K562 (cell line): ENCODE measurements at regions not wholly inside any gene's neighbourhood (a gene's known extent, or its start where the extent isn't known, plus 50 kb on each side); places are given as distances from the start of the nearest gene placed in this dataset.

Source experiments
- ATAC-seq: fragments of 200-7000 bp; cut with Tn5 transposase; 3 replicates; pipeline ENCODE4 v1.9.1; 2020; ENCODE audit warnings: moderate library complexity
- BruUV-seq: library from RNA; stranded (reverse); fragments of 400-500 nt; replicated peaks from 2 replicates; lab custom pipeline; 2021; lab: Mats Ljungman, UMichigan
- CTCF ChIA-PET: fragments of 300-600 bp; formaldehyde crosslinking; extraction: SDS; loops from one replicate; lab custom pipeline; 2021; ENCODE audit warnings: low intra/inter-chr PET ratio; lab: Yijun Ruan, JAX
- POLR2A ChIA-PET: fragments of 300-600, 350-650 bp; sonication (Branson Sonifier 250); formaldehyde crosslinking; extraction: SDS; loops from one replicate; lab custom pipeline; 2021; ENCODE audit warnings: antibody characterized with exemption, inconsistent platforms; lab: Yijun Ruan, JAX
- DNase-seq, 4 experiments: peaks; one replicate each; pipeline versions ENCODE4 v3.0.0 to v3.0.0-alpha.2; 2011 to 2018; ENCODE audit warnings: low spot score in 3 of 4, mixed read lengths in 3 of 4; ENCODE audit errors: extremely low read depth in 1 of 4
- FAIRE-seq: peaks from 2 replicates; lab custom pipeline; 2011; peaks lifted over from hg19 to GRCh38; lab: Jason Lieb, UNC
- H2AFZ ChIP-seq: 2 replicates; pipeline ENCODE4 v1.6.0; 2011; ENCODE audit warnings: low read depth, low read length, control low read depth, inconsistent platforms
- H3K27ac ChIP-seq: fragments of 200-600 bp; 3 replicates; pipeline ENCODE4 v1.8.0; 2011; ENCODE audit warnings: low read depth, mild to moderate bottlenecking, control low read depth, inconsistent platforms, low read length, moderate library complexity, mixed read lengths; ENCODE audit errors: extremely low read depth
- H3K27me3 ChIP-seq, 2 experiments: fragments of 300-600 bp in 1 of 2; 2 replicates in 1 of 2; 3 replicates in 1 of 2; pipeline versions ENCODE4 v1.6.0 to v1.8.0; 2011; ENCODE audit warnings: inconsistent platforms in 2 of 2, low read length in 2 of 2, mild to moderate bottlenecking in 1 of 2, mixed read lengths in 1 of 2, moderate library complexity in 1 of 2; ENCODE audit not compliant: control insufficient read depth in 2 of 2, insufficient read depth in 2 of 2
- H3K36me3 ChIP-seq: fragments of 300-600 bp; 3 replicates; pipeline ENCODE4 v1.8.0; 2011; ENCODE audit warnings: mild to moderate bottlenecking, low read length, inconsistent platforms; ENCODE audit not compliant: control insufficient read depth, insufficient read depth
- H3K4me1 ChIP-seq, 2 experiments: fragments of 200-600 bp in 1 of 2; replicated peaks in 1 of 2; 2 replicates in 1 of 2; 3 replicates in 1 of 2; pipeline versions ENCODE4 v1.5.1 to v1.8.0; 2011; ENCODE audit warnings: inconsistent platforms in 2 of 2, low read length in 2 of 2, mild to moderate bottlenecking in 1 of 2, mixed read lengths in 1 of 2, moderate library complexity in 1 of 2; ENCODE audit not compliant: control insufficient read depth in 2 of 2, insufficient read depth in 2 of 2
- H3K4me2 ChIP-seq: 2 replicates; pipeline ENCODE4 v1.6.1; 2011; ENCODE audit warnings: low read length, control low read depth, inconsistent platforms, mixed read lengths; ENCODE audit not compliant: insufficient read depth
- H3K4me3 ChIP-seq: fragments of 200-600 bp; sonication (generic), shearing (Covaris generic); 2 replicates; pipeline ENCODE4 v1.5.1; 2016; ENCODE audit warnings: control low read depth, inconsistent platforms
- H3K79me2 ChIP-seq: fragments of 200-600 bp; 3 replicates; pipeline ENCODE4 v1.8.0; 2011; ENCODE audit warnings: low read length, inconsistent platforms; ENCODE audit not compliant: control insufficient read depth, insufficient read depth
- H3K9ac ChIP-seq, 2 experiments: 2 replicates each; pipeline versions ENCODE4 v1.6.0 to v1.6.1; 2011; ENCODE audit warnings: low read depth in 2 of 2, low read length in 2 of 2, control low read depth in 1 of 2, inconsistent platforms in 1 of 2, mild to moderate bottlenecking in 1 of 2, mixed read lengths in 1 of 2; ENCODE audit not compliant: insufficient read depth in 1 of 2
- H3K9me1 ChIP-seq: one replicate; pipeline ENCODE4 v1.6.0; 2011; ENCODE audit warnings: inconsistent platforms, mild to moderate bottlenecking, low read length, moderate library complexity; ENCODE audit not compliant: control insufficient read depth, insufficient read depth
- H3K9me3 ChIP-seq: replicated peaks from 2 replicates; pipeline ENCODE4 v1.5.1; 2011; ENCODE audit warnings: low read depth, low read length, inconsistent platforms; ENCODE audit not compliant: control insufficient read depth, insufficient read depth
- H4K20me1 ChIP-seq: replicated peaks from 2 replicates; pipeline ENCODE4 v1.6.1; 2011; ENCODE audit warnings: low read length, inconsistent platforms, mixed read lengths; ENCODE audit not compliant: control insufficient read depth, insufficient read depth
- EWSR1 ChIP-seq: fragments of 450-650 bp; IDR thresholded peaks from 2 replicates; pipeline ENCODE4 v1.6.1; 2018; ENCODE audit warnings: borderline replicate concordance, mild to moderate bottlenecking, low read depth, moderate library complexity; ENCODE audit not compliant: partially characterized antibody
- PHB2 ChIP-seq: fragments of 450-650 bp; IDR thresholded peaks from 2 replicates; pipeline ENCODE4 v1.6.1; 2017; ENCODE audit warnings: low read depth
- POLR2A ChIP-seq: fragments of 450-650 bp; conservative IDR thresholded peaks from 2 replicates; pipeline ENCODE4 v1.6.1; 2016
- TEAD4 ChIP-seq, 2 experiments: sonication (generic) in 1 of 2; formaldehyde crosslinking in 1 of 2; IDR thresholded peaks; 2 replicates each; pipeline versions ENCODE4 v1.6.1 to v1.8.0; 2012 to 2022; ENCODE audit warnings: borderline replicate concordance in 1 of 2, inconsistent platforms in 1 of 2, low read length in 1 of 2, mild to moderate bottlenecking in 1 of 2, missing genetic modification reagents in 1 of 2
- ZBTB26 ChIP-seq: fragments of 450-650 bp; formaldehyde crosslinking; IDR thresholded peaks from 2 replicates; pipeline ENCODE4 v1.4.0; 2022; ENCODE audit warnings: missing genetic modification characterization
- ZNF551 ChIP-seq: fragments of 250-450 bp; sonication (Bioruptor Pico); IDR thresholded peaks from 2 replicates; pipeline ENCODE4 v1.5.0; 2021; ENCODE audit warnings: mild to moderate bottlenecking, moderate library complexity
- ZNF644 ChIP-seq: fragments of 200-800 bp; sonication (Bioruptor generic); IDR thresholded peaks from 2 replicates; pipeline ENCODE4 v1.6.1; 2016; ENCODE audit warnings: low read depth, missing genetic modification characterization, missing compliant biosample characterization
- WGBS: fragments of 100-300 bp; shearing (Covaris generic); methylation state at CpG from one replicate; pipeline ENCODE4 v1.1.6; 2016; ENCODE audit warnings: low coverage, mixed read lengths; ENCODE audit not compliant: insufficient coverage; ENCODE audit errors: missing lambda C conversion rate; 5-methylcytosine and 5-hydroxymethylcytosine counted together
- in situ Hi-C: fragments of 300-500 bp; cut with MboI; formaldehyde crosslinking; loops from 4 replicates; pipeline ENCODE4 v1.15.0; 2018; ENCODE audit warnings: inconsistent platforms, mixed read lengths
- intact Hi-C: fragments of 100-400 bp; cut with micrococcal nuclease; formaldehyde crosslinking; loops from 2 replicates; pipeline ENCODE4 v1.14.2; 2022
- TF ChIP-seq, protein P1 (sequence below), 2 experiments: fragments of 450-650 bp; IDR thresholded peaks; 2 replicates each; pipeline ENCODE4 v1.6.1; 2016; ENCODE audit warnings: mild to moderate bottlenecking in 2 of 2, borderline replicate concordance in 1 of 2, low read depth in 1 of 2, moderate library complexity in 1 of 2
- TF ChIP-seq, protein P2 (sequence below): fragments of 250-450 bp; sonication (Bioruptor Pico); IDR thresholded peaks from 2 replicates; pipeline ENCODE4 v1.4.0; 2020; ENCODE audit warnings: mild to moderate bottlenecking, moderate library complexity, borderline replicate concordance

- TF ChIP-seq, protein P1, sequence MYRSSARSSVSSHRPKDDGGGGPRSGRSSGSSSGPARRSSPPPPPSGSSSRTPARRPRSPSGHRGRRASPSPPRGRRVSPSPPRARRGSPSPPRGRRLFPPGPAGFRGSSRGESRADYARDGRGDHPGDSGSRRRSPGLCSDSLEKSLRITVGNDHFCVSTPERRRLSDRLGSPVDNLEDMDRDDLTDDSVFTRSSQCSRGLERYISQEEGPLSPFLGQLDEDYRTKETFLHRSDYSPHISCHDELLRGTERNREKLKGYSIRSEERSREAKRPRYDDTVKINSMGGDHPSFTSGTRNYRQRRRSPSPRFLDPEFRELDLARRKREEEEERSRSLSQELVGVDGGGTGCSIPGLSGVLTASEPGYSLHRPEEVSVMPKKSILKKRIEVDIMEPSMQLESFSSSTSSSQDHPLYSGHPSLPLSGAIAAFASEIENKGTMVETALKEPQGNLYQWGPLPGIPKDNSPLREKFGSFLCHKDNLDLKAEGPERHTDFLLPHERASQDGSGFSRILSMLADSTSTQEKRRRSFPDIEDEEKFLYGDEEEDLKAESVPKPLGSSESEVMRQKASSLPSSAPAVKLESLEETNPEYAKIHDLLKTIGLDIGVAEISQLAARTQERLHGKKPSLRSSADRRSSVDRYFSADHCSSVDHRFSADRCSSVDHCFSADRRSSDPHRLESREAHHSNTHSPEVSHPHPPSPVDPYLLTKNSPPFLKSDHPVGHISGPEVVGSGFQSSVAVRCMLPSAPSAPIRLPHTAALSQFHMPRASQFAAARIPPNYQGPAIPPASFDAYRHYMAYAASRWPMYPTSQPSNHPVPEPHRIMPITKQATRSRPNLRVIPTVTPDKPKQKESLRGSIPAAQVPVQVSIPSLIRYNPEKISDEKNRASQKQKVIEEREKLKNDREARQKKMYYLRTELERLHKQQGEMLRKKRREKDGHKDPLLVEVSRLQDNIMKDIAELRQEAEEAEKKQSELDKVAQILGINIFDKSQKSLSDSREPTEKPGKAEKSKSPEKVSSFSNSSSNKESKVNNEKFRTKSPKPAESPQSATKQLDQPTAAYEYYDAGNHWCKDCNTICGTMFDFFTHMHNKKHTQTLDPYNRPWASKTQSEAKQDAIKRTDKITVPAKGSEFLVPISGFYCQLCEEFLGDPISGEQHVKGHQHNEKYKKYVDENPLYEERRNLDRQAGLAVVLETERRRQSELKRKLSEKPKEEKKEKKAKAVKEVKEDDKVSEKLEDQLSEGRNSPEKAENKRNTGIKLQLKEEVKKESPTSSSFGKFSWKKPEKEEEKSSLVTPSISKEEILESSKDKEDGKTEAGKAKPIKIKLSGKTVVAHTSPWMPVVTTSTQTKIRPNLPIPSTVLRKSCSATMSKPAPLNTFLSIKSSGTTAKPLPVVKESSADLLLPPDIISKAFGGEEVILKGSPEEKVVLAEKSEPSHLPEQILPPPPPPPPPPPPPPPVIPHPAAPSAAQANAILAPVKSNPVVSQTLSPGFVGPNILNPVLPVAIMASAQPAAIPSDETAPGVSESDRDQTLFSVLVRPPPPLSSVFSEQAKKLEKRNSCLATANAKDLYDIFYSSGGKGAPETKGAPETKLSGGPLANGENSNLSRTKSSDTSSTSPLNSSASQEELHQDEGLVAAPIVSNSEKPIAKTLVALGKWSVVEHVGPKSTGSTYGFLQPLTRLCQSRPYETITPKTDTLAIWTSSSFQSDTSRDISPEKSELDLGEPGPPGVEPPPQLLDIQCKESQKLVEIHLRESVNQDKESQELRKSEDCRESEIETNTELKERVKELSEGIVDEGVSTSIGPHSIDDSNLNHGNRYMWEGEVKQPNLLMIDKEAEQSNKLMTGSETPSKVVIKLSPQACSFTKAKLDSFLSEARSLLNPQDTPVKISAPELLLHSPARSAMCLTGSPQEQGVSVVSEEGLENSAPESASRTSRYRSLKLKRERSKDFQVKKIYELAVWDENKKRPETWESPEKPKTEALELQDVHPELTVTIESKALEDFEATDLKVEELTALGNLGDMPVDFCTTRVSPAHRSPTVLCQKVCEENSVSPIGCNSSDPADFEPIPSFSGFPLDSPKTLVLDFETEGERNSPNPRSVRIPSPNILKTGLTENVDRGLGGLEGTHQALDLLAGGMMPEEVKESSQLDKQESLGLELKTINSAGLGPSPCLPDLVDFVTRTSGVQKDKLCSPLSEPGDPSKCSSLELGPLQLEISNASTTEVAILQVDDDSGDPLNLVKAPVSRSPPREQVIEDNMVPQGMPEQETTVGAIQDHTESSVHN (IDR thresholded peaks at IDR 0.05; ENCODE audit: borderline replicate concordance in 1 of 2, low read depth in 1 of 2), result no peak
Measured at GRCh38 chrX:94107981-94108380, 434.0 kb downstream of the FAM133A start (continued).

- intact Hi-C loops, result no loop called here
- H3K27me3 ChIP-seq, result no peaks in the 10 kb centered on the region
- FAIRE-seq, result no peak
- POLR2A ChIA-PET, result no interaction called here
- no peaks in the 10 kb centered on the region for H4K20me1 ChIP-seq
- no peaks in the 10 kb centered on the region for H3K79me2 ChIP-seq
- CTCF ChIA-PET, result no interaction called here
- H3K9me1 ChIP-seq, result no peaks in the 10 kb centered on the region
- H3K4me3 ChIP-seq, result no peak overlapping the region
- no peak for DNase-seq
- no TSS peak for BruUV-seq
- WGBS, result 6% methylated on average over 2 of the region's 2 CpGs
- H3K4me1 ChIP-seq, result no peaks in the 10 kb centered on the region
- no peak for ATAC-seq
- no peaks in the 10 kb centered on the region for H3K36me3 ChIP-seq
- H3K4me2 ChIP-seq, result no peak overlapping the region
- H3K9me3 ChIP-seq, result no peaks in the 10 kb centered on the region
- no peak overlapping the region for H3K9ac ChIP-seq
- in situ Hi-C loops, result no loop called here
- no peak overlapping the region for H2AFZ ChIP-seq
- no peak overlapping the region for H3K27ac ChIP-seq
- no peak for TF ChIP-seq TEAD4 (IDR thresholded peaks at IDR 0.05; ENCODE audit: low read length)
- TF ChIP-seq TEAD4 (CRISPR knock-in tag; IDR thresholded peaks at IDR 0.05; ENCODE audit: borderline replicate concordance), result no peak
- no peak for TF ChIP-seq POLR2A
- TF ChIP-seq EWSR1, result no peak
- no peak for TF ChIP-seq PHB2
- TF ChIP-seq, protein P2, sequence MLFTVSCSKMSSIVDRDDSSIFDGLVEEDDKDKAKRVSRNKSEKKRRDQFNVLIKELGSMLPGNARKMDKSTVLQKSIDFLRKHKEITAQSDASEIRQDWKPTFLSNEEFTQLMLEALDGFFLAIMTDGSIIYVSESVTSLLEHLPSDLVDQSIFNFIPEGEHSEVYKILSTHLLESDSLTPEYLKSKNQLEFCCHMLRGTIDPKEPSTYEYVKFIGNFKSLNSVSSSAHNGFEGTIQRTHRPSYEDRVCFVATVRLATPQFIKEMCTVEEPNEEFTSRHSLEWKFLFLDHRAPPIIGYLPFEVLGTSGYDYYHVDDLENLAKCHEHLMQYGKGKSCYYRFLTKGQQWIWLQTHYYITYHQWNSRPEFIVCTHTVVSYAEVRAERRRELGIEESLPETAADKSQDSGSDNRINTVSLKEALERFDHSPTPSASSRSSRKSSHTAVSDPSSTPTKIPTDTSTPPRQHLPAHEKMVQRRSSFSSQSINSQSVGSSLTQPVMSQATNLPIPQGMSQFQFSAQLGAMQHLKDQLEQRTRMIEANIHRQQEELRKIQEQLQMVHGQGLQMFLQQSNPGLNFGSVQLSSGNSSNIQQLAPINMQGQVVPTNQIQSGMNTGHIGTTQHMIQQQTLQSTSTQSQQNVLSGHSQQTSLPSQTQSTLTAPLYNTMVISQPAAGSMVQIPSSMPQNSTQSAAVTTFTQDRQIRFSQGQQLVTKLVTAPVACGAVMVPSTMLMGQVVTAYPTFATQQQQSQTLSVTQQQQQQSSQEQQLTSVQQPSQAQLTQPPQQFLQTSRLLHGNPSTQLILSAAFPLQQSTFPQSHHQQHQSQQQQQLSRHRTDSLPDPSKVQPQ, result no peak
- no peak for TF ChIP-seq ZNF644 (tag)
- no peak for TF ChIP-seq ZBTB26 (CRISPR knock-in tag)
- TF ChIP-seq ZNF551 (CRISPR knock-in tag), result no peak
Measured at GRCh38 chrX:94114362-94114761, 440.4 kb downstream of the FAM133A start.
